RWPE2 (cell line): ENCODE measurements at regions not wholly inside any gene's neighbourhood (a gene's known extent, or its start where the extent isn't known, plus 50 kb on each side); places are given as distances from the start of the nearest gene placed in this dataset.

ENCODE experiments used
- ATAC-seq: fragments of 200-7000 bp; cut with Tn5 transposase; 3 replicates; pipeline ENCODE4 v1.9.1; 2021; ENCODE audit warnings: low read depth
- DNase-seq: peaks from one replicate; pipeline ENCODE4 v3.0.0-alpha.2; 2020; ENCODE audit warnings: low spot score
- H3K27ac ChIP-seq: fragments of 450-650 bp; 2 replicates; pipeline ENCODE4 v1.5.1; 2017; ENCODE audit warnings: mild to moderate bottlenecking; ENCODE audit not compliant: poor library complexity, severe bottlenecking
- H3K27me3 ChIP-seq: fragments of 250-450 bp; sonication (Bioruptor Pico); 2 replicates; pipeline ENCODE4 v1.5.1; 2021; ENCODE audit warnings: mild to moderate bottlenecking, moderate library complexity; ENCODE audit not compliant: insufficient read depth, poor library complexity, severe bottlenecking
- H3K36me3 ChIP-seq: fragments of 250-450 bp; sonication (Bioruptor Pico); 2 replicates; pipeline ENCODE4 v1.5.1; 2020; ENCODE audit warnings: low read depth, mild to moderate bottlenecking, moderate library complexity
- H3K4me1 ChIP-seq: fragments of 250-450 bp; sonication (Bioruptor Pico); 2 replicates; pipeline ENCODE4 v1.5.1; 2021; ENCODE audit warnings: mild to moderate bottlenecking, moderate library complexity; ENCODE audit not compliant: insufficient read depth, poor library complexity, severe bottlenecking
- H3K4me3 ChIP-seq: fragments of 250-450 bp; sonication (Bioruptor Pico); 2 replicates; pipeline ENCODE4 v1.5.1; 2021; ENCODE audit warnings: mild to moderate bottlenecking, moderate library complexity; ENCODE audit not compliant: severe bottlenecking
- H3K9me3 ChIP-seq: fragments of 250-450 bp; sonication (Bioruptor Pico); 2 replicates; pipeline ENCODE4 v1.5.1; 2021; ENCODE audit warnings: mild to moderate bottlenecking, moderate library complexity; ENCODE audit not compliant: severe bottlenecking
- CTCF ChIP-seq: fragments of 450-650 bp; IDR thresholded peaks from one replicate; pipeline ENCODE4 v1.5.1; 2017; ENCODE audit warnings: mild to moderate bottlenecking, moderate library complexity; ENCODE audit not compliant: poor library complexity, severe bottlenecking

- ATAC-seq (no peak), DNase-seq (no peak)
- Histone ChIP-seq H3K27me3 (no peaks in the 10 kb centered on the region), H3K36me3 (no peaks in the 10 kb centered on the region), H3K9me3 (no peaks in the 10 kb centered on the region), H3K27ac (no peak overlapping the region), H3K4me3 (no peak overlapping the region), H3K4me1 (no peaks in the 10 kb centered on the region)
- no peak for TF ChIP-seq CTCF
These were observed 322.0 kb upstream of the MIR17HG start for GRCh38 chr13:91025442-91025841.

GRCh38 chr13:91031508-91031907 is 316.0 kb upstream of the MIR17HG start:
- Histone ChIP-seq H3K36me3 (no peaks in the 10 kb centered on the region), H3K27me3 (no peaks in the 10 kb centered on the region), H3K9me3 (no peaks in the 10 kb centered on the region), H3K4me1 (no peaks in the 10 kb centered on the region), H3K27ac (no peak overlapping the region), H3K4me3 (no peak overlapping the region)
- TF ChIP-seq CTCF, result no peak
- ATAC-seq (no peak; the same call in 2 of the 3 replicates), DNase-seq (no peak)

- Histone ChIP-seq H3K9me3 (no peaks in the 10 kb centered on the region), H3K4me1 (no peaks in the 10 kb centered on the region), H3K27me3 (no peaks in the 10 kb centered on the region), H3K4me3 (no peak overlapping the region), H3K27ac (no peak overlapping the region), H3K36me3 (no peaks in the 10 kb centered on the region)
- no peak for TF ChIP-seq CTCF
- ATAC-seq (no peak), DNase-seq (no peak)
These were observed 315.4 kb upstream of the MIR17HG start for GRCh38 chr13:91032104-91032503.

GRCh38 chr13:91036886-91037285 is 310.6 kb upstream of the MIR17HG start:
- H3K9me3 ChIP-seq, result no peaks in the 10 kb centered on the region
- H3K4me3 ChIP-seq, result no peak overlapping the region
- no peak overlapping the region for H3K27ac ChIP-seq
- TF ChIP-seq CTCF, result no peak
- H3K4me1 ChIP-seq, result no peaks in the 10 kb centered on the region
- H3K36me3 ChIP-seq, result no peaks in the 10 kb centered on the region
- no peaks in the 10 kb centered on the region for H3K27me3 ChIP-seq
- ATAC-seq (no peak), DNase-seq (no peak)

GRCh38 chr13:91042870-91043269 is 304.6 kb upstream of the MIR17HG start:
- no peak overlapping the region for H3K4me3 ChIP-seq
- H3K27me3 ChIP-seq, result no peaks in the 10 kb centered on the region
- no peaks in the 10 kb centered on the region for H3K36me3 ChIP-seq
- no peaks in the 10 kb centered on the region for H3K9me3 ChIP-seq
- DNase-seq (no peak), ATAC-seq (no peak)
- no peak overlapping the region for H3K27ac ChIP-seq
- no peaks in the 10 kb centered on the region for H3K4me1 ChIP-seq
- TF ChIP-seq CTCF, result no peak
